ENCODE measurements at regions not wholly inside any gene's neighbourhood (a gene's known extent, or its start where the extent isn't known, plus 50 kb on each side); places are given as distances from the start of the nearest gene placed in this dataset.

DNA sequence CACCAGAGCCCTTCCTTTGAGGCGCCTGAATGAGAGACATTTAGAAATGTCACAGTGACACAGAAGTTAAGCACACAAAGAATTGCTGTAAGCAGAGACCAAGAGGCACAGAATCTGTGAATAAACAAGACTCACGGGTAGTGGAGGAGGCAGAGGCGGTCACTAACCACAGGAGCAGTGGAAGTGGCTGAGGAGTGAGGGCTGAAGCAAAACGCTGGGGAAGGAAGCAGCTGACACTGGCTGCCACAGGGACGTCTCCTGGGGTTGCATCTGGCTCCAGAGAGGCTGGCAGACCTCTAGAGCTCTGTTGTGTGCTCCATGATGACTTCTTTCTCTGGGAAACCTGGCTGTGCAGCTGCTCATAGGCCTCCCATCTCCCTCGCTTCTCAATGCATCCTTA is 65.0 kb upstream of the SLC2A12 start:
- DNase-seq = no peak

DNA sequence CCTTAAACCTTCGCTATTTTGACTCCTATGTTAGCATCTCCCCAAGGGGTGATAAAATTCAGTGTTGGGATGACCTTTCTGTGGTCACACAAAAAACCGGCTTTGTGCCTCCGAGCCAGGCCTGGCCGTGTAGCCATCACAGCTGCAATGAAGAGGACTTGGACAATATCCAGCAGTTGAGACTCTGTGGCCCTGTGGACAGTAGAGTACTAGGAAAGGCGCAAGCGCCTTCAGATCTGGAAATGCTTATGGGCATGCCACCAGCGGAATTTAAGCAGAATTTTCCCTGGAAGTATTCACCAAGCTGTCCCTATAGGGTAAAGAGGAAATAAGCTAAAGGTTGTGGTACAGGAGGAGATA is 63.3 kb upstream of the SLC2A12 start:
- no peak for DNase-seq

DNA sequence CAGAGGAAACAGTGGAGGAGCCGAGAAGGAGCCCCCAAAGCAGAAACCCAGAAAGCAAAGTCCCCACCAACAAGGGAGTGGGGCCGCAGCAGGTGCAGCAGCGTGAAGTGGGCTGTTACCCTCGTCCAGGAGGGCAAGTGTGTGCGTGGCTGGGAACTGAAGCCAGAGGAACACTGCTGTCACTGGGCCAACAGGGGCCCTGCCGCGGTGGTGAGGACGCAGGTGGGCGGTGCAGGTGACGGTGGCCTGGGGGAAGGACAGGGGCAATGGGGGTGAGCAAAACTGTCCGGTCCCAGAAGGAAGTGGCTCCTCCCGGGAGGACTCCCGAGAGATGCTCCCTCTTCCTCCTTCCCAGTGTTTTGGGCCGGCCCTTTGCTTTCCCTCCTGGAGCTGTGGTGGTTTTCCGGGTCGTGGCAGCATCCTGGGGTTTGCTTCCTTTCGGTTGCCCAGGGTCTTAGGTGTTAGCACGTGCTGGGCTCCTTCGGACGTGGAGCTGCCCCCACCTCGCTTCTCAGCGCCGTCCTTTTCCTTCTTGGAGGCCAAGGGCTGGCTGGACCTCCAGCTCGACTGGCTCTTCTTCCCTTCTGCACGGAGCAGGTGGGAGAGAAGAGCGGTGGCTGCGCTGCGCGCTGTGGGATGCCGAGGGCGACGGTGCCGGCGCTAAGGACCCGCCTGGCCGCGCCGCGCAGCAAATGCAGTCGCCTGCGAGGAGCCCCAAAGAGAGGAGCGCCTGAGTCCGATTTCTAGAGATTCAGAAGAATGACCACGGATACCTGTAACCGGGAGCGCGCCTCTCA is 62.7 kb upstream of the SLC2A12 start:
- DNase-seq = no peak

DNA sequence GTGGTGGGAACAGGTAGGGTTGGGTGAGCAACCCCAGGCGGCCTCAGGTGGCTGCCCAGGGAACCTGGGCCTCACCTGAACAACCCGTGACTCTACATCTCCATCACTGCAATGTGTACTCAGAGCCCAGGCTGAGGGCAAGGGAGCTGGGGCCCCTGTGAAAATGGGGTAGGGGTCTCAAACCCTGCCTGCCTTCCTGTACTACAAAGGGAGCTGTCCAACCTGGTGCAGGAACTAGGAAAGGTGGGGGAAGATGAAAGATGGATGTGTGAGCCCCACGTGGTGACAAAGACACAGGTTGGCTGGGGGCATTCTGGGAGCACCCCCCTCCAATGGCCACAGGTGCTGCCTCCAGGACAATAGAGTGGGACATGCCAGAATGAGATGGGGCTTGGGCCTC is 62.1 kb upstream of the SLC2A12 start:
- DNase-seq = no peak

DNA sequence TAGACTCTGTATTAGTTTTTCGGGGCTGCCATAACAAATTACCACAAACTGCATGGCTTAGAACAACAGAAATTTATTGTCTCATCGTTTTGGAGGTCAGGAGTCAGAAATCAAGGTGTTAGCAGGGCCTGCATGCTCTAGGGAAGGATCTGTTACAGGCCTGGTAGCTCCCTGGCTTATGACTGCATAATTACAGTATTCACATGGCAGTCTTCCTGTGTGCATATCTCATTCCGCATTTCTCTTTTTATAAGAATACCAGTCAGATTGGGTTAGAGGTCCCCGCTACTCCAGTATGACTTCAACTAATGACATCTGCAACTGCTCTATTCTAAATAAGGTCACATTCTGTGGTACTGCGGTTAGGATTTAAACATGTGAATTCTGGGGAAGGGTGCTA is 59.3 kb upstream of the SLC2A12 start:
- DNase-seq = no peak

DNA sequence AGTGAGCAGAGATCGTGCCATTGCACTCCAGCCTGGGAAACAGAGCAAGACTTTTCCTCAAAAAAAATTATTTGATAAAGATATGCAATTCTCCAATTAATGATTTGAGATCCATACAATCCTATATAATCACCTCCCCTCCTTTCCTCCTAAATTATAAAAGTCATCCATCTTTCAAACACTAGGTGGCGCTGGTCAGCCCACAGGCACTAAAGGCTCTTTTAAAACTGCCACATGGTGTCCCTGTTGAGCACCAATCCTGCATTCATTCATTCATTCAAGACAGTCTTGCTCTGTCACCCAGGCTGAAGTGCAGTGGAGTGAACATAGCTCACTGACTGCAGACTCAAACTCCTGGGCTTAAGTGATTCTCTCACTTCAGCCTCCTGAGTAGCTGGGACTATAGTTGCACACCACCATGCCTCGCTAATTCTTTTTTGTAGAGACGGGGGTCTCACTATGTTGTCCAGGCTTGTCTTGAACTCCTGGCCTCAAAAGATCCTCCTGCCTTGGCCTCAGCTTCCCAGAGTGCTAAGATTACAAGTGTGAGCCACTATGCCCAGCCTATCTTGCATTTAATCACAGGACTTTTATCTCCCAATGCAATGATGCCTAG is 58.7 kb upstream of the SLC2A12 start:
- DNase-seq = peak; percentile 35

DNA sequence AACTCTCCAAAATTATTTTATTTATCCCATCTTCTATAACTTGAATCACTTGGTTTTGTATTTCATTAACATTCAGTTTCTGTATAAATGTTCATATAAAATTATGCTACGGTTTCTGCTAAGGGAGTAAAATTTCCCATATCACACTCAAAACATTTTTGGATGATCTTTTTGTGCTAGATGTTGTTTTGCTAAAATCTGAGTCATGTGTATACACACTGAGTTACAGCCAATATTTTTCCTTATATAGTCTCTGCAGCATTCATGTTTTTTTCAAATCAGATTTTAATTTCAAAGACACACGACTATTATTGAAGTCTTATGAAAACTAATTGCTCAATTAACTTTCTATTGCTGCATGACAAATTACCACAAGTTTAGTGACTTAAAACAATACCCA is 54.3 kb upstream of the SLC2A12 start:
- no peak for DNase-seq

DNA sequence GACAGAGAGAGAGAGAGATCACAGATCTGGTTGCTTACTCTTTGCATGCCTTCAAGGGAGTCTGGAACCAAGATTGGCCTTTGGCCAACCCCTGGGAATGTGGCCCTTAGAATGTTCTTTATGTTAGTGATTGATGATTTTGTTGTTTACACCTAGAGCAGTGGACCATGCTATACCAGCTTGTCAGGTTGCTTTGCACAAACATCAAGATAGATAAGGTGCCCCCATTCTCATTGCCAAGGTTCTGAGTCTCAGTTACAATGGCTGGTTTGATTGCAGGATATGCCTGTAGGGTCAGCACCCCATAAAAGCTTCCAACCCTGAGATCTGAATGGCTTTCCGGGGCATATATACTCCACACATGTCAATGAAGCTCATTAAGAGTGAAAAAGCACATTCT is 53.5 kb upstream of the SLC2A12 start:
- DNase-seq = no peak

DNA sequence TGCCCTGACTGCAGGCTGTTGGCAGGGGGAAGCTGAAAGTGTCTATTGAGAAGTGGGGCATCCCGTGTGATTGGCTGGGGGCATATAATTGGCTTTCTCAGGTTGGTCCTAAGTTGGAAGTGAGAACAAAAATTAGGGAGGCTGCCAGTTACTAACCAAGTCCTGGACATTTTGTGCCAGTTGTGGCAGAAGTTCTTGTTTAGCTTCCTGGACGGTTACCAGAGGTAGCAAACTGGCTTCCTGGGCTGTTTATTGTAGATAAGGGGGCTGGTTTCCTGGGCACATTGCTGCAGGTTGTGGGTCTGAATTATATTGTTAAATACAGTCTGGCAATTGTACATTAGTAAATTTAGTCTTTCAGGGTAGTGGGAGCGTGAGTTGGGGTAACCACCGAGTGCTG is 50.6 kb upstream of the SLC2A12 start:
- DNase-seq = no peak

All from activated T-cell treated with anti-CD3 and anti-CD28 coated beads, Interleukin-2, amount 50 U/mL, for 48 hours (primary cell).